ENCODE measurements at regions not wholly inside any gene's neighbourhood (a gene's known extent, or its start where the extent isn't known, plus 50 kb on each side); places are given as distances from the start of the nearest gene placed in this dataset.

- TF ChIP-seq ZNF384 (IDR thresholded peaks at IDR 0.05) = no peak
- TF ChIP-seq SUZ12 (IDR thresholded peaks at IDR 0.05) = no peak
- TF ChIP-seq FOXM1 (IDR thresholded peaks at IDR 0.05; ENCODE audit: borderline replicate concordance) = no peak
- TF ChIP-seq LEF1 (IDR thresholded peaks at IDR 0.05; ENCODE audit: borderline replicate concordance) = no peak
- TF ChIP-seq PKNOX1 (IDR thresholded peaks at IDR 0.05) = no peak
- TF ChIP-seq HDGF (IDR thresholded peaks at IDR 0.05; ENCODE audit: borderline replicate concordance) = no peak
- no peak for TF ChIP-seq TARDBP (IDR thresholded peaks at IDR 0.05)
- no peak for TF ChIP-seq L3MBTL2 (conservative IDR thresholded peaks at IDR 0.05)
- TF ChIP-seq SP1 (IDR thresholded peaks at IDR 0.05) = no peak
- no peak for TF ChIP-seq FOXK2 (IDR thresholded peaks at IDR 0.05)
- TF ChIP-seq FOXA1 (IDR thresholded peaks at IDR 0.05) = no peak
- TF ChIP-seq ARNT (IDR thresholded peaks at IDR 0.05) = no peak
- no peak for TF ChIP-seq BHLHE40 (IDR thresholded peaks at IDR 0.05; ENCODE audit: borderline replicate concordance)
- TF ChIP-seq CTBP1 (IDR thresholded peaks at IDR 0.05; ENCODE audit: borderline replicate concordance) = no peak
- no peak for TF ChIP-seq ELF4 (IDR thresholded peaks at IDR 0.05)
- TF ChIP-seq NFRKB (IDR thresholded peaks at IDR 0.05) = no peak
- no peak for DNase-seq (ENCODE audit: extremely low spot score)
- ChIA-PET POLR2A (no interaction called here), CTCF (no interaction called here)
These were observed 495.8 kb upstream of the ADAMTS5 start for GRCh38 chr21:27462726-27463125.

- CTCF ChIA-PET = no interaction called here
These were observed 487.3 kb upstream of the ADAMTS5 start for GRCh38 chr21:27454234-27454633.

GRCh38 chr21:27451116-27451515 lies 484.2 kb upstream of the ADAMTS5 start:
- TF ChIP-seq SP1 (IDR thresholded peaks at IDR 0.05) = no peak
- TF ChIP-seq FOXK2 (IDR thresholded peaks at IDR 0.05) = no peak
- no peak for TF ChIP-seq PKNOX1 (IDR thresholded peaks at IDR 0.05)
- TF ChIP-seq LEF1 (IDR thresholded peaks at IDR 0.05; ENCODE audit: borderline replicate concordance) = no peak
- no peak for TF ChIP-seq ARNT (IDR thresholded peaks at IDR 0.05)
- TF ChIP-seq HDGF (IDR thresholded peaks at IDR 0.05; ENCODE audit: borderline replicate concordance) = no peak
- TF ChIP-seq TARDBP (IDR thresholded peaks at IDR 0.05) = no peak
- no peak for TF ChIP-seq L3MBTL2 (conservative IDR thresholded peaks at IDR 0.05)
- TF ChIP-seq BHLHE40 (IDR thresholded peaks at IDR 0.05; ENCODE audit: borderline replicate concordance) = no peak
- no peak for TF ChIP-seq FOXA1 (IDR thresholded peaks at IDR 0.05)
- no peak for TF ChIP-seq ZNF384 (IDR thresholded peaks at IDR 0.05)
- no peak for TF ChIP-seq SUZ12 (IDR thresholded peaks at IDR 0.05)
- TF ChIP-seq ELF4 (IDR thresholded peaks at IDR 0.05) = no peak
- TF ChIP-seq CTBP1 (IDR thresholded peaks at IDR 0.05; ENCODE audit: borderline replicate concordance) = no peak
- no peak for TF ChIP-seq FOXM1 (IDR thresholded peaks at IDR 0.05; ENCODE audit: borderline replicate concordance)
- TF ChIP-seq NFRKB (IDR thresholded peaks at IDR 0.05) = no peak
- no peak for DNase-seq (ENCODE audit: extremely low spot score)
- ChIA-PET POLR2A (no interaction called here), CTCF (no interaction called here)

More at GRCh38 chr21:27454234-27454633, 487.3 kb upstream of the ADAMTS5 start:
- TF ChIP-seq HDGF (IDR thresholded peaks at IDR 0.05; ENCODE audit: borderline replicate concordance) = no peak
- TF ChIP-seq ZNF384 (IDR thresholded peaks at IDR 0.05) = no peak
- TF ChIP-seq FOXA1 (IDR thresholded peaks at IDR 0.05) = no peak
- TF ChIP-seq TARDBP (IDR thresholded peaks at IDR 0.05) = no peak
- no peak for TF ChIP-seq FOXK2 (IDR thresholded peaks at IDR 0.05)
- no peak for TF ChIP-seq ELF4 (IDR thresholded peaks at IDR 0.05)
- TF ChIP-seq FOXM1 (IDR thresholded peaks at IDR 0.05; ENCODE audit: borderline replicate concordance) = no peak
- TF ChIP-seq ARNT (IDR thresholded peaks at IDR 0.05) = no peak
- TF ChIP-seq SP1 (IDR thresholded peaks at IDR 0.05) = no peak
- no peak for TF ChIP-seq PKNOX1 (IDR thresholded peaks at IDR 0.05)
- no peak for TF ChIP-seq SUZ12 (IDR thresholded peaks at IDR 0.05)
- TF ChIP-seq LEF1 (IDR thresholded peaks at IDR 0.05; ENCODE audit: borderline replicate concordance) = no peak
- TF ChIP-seq CTBP1 (IDR thresholded peaks at IDR 0.05; ENCODE audit: borderline replicate concordance) = no peak
- TF ChIP-seq BHLHE40 (IDR thresholded peaks at IDR 0.05; ENCODE audit: borderline replicate concordance) = no peak
- TF ChIP-seq NFRKB (IDR thresholded peaks at IDR 0.05) = no peak
- TF ChIP-seq L3MBTL2 (conservative IDR thresholded peaks at IDR 0.05) = no peak
- POLR2A ChIA-PET = no interaction called here
- no peak for DNase-seq (ENCODE audit: extremely low spot score)

GRCh38 chr21:27450216-27450615 lies 483.3 kb upstream of the ADAMTS5 start:
- no peak for DNase-seq (ENCODE audit: extremely low spot score)
- CTCF ChIA-PET = no interaction called here
- POLR2A ChIA-PET = no interaction called here
- TF ChIP-seq LEF1 (IDR thresholded peaks at IDR 0.05; ENCODE audit: borderline replicate concordance) = no peak
- no peak for TF ChIP-seq CTBP1 (IDR thresholded peaks at IDR 0.05; ENCODE audit: borderline replicate concordance)
- no peak for TF ChIP-seq BHLHE40 (IDR thresholded peaks at IDR 0.05; ENCODE audit: borderline replicate concordance)
- TF ChIP-seq ZNF384 (IDR thresholded peaks at IDR 0.05) = no peak
- no peak for TF ChIP-seq L3MBTL2 (conservative IDR thresholded peaks at IDR 0.05)
- TF ChIP-seq ARNT (IDR thresholded peaks at IDR 0.05) = no peak
- no peak for TF ChIP-seq FOXA1 (IDR thresholded peaks at IDR 0.05)
- TF ChIP-seq NFRKB (IDR thresholded peaks at IDR 0.05) = no peak
- no peak for TF ChIP-seq FOXM1 (IDR thresholded peaks at IDR 0.05; ENCODE audit: borderline replicate concordance)
- no peak for TF ChIP-seq FOXK2 (IDR thresholded peaks at IDR 0.05)
- no peak for TF ChIP-seq PKNOX1 (IDR thresholded peaks at IDR 0.05)
- no peak for TF ChIP-seq ELF4 (IDR thresholded peaks at IDR 0.05)
- no peak for TF ChIP-seq TARDBP (IDR thresholded peaks at IDR 0.05)
- no peak for TF ChIP-seq SUZ12 (IDR thresholded peaks at IDR 0.05)
- TF ChIP-seq HDGF (IDR thresholded peaks at IDR 0.05; ENCODE audit: borderline replicate concordance) = no peak
- TF ChIP-seq SP1 (IDR thresholded peaks at IDR 0.05) = no peak

GRCh38 chr21:27448960-27449359 lies 482.1 kb upstream of the ADAMTS5 start:
- ChIA-PET CTCF (no interaction called here), POLR2A (no interaction called here)
- no peak for DNase-seq (ENCODE audit: extremely low spot score)
- TF ChIP-seq SP1 (IDR thresholded peaks at IDR 0.05) (no peak), FOXM1 (IDR thresholded peaks at IDR 0.05; ENCODE audit: borderline replicate concordance) (no peak), TARDBP (IDR thresholded peaks at IDR 0.05) (no peak), CTBP1 (IDR thresholded peaks at IDR 0.05; ENCODE audit: borderline replicate concordance) (no peak), HDGF (IDR thresholded peaks at IDR 0.05; ENCODE audit: borderline replicate concordance) (no peak), FOXK2 (IDR thresholded peaks at IDR 0.05) (no peak), NFRKB (IDR thresholded peaks at IDR 0.05) (no peak), PKNOX1 (IDR thresholded peaks at IDR 0.05) (no peak), L3MBTL2 (conservative IDR thresholded peaks at IDR 0.05) (no peak), BHLHE40 (IDR thresholded peaks at IDR 0.05; ENCODE audit: borderline replicate concordance) (no peak), LEF1 (IDR thresholded peaks at IDR 0.05; ENCODE audit: borderline replicate concordance) (no peak), FOXA1 (IDR thresholded peaks at IDR 0.05) (no peak), ZNF384 (IDR thresholded peaks at IDR 0.05) (no peak)

Data from HEK293T (cell line).